ENCODE measurements at regions not wholly inside any gene's neighbourhood (a gene's known extent, or its start where the extent isn't known, plus 50 kb on each side); places are given as distances from the start of the nearest gene placed in this dataset.

- TF ChIP-seq EGR1 (IDR thresholded peaks at IDR 0.05), result no peak
- no peak for TF ChIP-seq CEBPB (IDR thresholded peaks at IDR 0.05)
- TF ChIP-seq TAF1 (IDR thresholded peaks at IDR 0.05; ENCODE audit: low read depth), result no peak
- TF ChIP-seq CREB1 (IDR thresholded peaks at IDR 0.05; ENCODE audit: low read depth), result no peak
- no peak for TF ChIP-seq REST (IDR thresholded peaks at IDR 0.05; ENCODE audit: low read depth)
- TF ChIP-seq TCF12 (IDR thresholded peaks at IDR 0.05; ENCODE audit: low read depth), result no peak
- no peak for TF ChIP-seq ZBTB7A (IDR thresholded peaks at IDR 0.05; ENCODE audit: low read depth)
- TF ChIP-seq YY1 (IDR thresholded peaks at IDR 0.05; ENCODE audit: low read depth), result no peak
- no peak for TF ChIP-seq TEAD4 (IDR thresholded peaks at IDR 0.05)
These were observed 198.4 kb downstream of the HAO1 start for GRCh38 chr20:7741866-7742265.

GRCh38 chr20:7742479-7742878 lies 197.8 kb downstream of the HAO1 start:
- TF ChIP-seq TEAD4 (IDR thresholded peaks at IDR 0.05) (no peak), ZBTB7A (IDR thresholded peaks at IDR 0.05; ENCODE audit: low read depth) (no peak), YY1 (IDR thresholded peaks at IDR 0.05; ENCODE audit: low read depth) (no peak), REST (IDR thresholded peaks at IDR 0.05; ENCODE audit: low read depth) (no peak), MAX (IDR thresholded peaks at IDR 0.05) (no peak), RAD21 (IDR thresholded peaks at IDR 0.05; ENCODE audit: low read depth) (no peak), CEBPB (IDR thresholded peaks at IDR 0.05) (no peak), TAF1 (IDR thresholded peaks at IDR 0.05; ENCODE audit: low read depth) (no peak)
- TF ChIP-seq, protein P1, sequence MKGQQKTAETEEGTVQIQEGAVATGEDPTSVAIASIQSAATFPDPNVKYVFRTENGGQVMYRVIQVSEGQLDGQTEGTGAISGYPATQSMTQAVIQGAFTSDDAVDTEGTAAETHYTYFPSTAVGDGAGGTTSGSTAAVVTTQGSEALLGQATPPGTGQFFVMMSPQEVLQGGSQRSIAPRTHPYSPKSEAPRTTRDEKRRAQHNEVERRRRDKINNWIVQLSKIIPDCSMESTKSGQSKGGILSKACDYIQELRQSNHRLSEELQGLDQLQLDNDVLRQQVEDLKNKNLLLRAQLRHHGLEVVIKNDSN (IDR thresholded peaks at IDR 0.05), result no peak

DNA sequence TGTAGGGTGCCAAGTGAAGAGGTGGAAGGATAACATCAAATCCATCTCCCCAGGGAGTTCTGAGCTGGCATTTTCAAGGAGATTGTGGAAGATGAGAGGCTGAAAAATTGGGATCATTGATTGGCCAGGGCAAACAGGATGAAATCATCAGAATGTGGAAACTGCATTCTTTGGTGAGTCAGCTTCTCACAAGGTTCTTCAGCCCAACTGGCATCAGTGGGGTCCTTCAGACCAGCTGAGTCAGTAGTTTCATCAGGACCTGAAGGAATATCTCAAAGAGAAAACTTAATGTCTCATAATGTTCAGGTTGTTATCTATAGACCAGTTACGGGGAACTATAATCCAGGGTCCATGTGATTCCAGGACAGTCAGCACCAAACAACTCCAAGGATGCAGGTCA lies 195.8 kb downstream of the HAO1 start:
- TF ChIP-seq MAX (IDR thresholded peaks at IDR 0.05) (no peak), EGR1 (IDR thresholded peaks at IDR 0.05) (no peak), REST (IDR thresholded peaks at IDR 0.05; ENCODE audit: low read depth) (no peak), TEAD4 (IDR thresholded peaks at IDR 0.05) (no peak), EP300 (IDR thresholded peaks at IDR 0.05; ENCODE audit: borderline replicate concordance) (no peak), CREB1 (IDR thresholded peaks at IDR 0.05; ENCODE audit: low read depth) (no peak), RAD21 (IDR thresholded peaks at IDR 0.05; ENCODE audit: low read depth) (no peak), NFIC (IDR thresholded peaks at IDR 0.05) (no peak), TAF1 (IDR thresholded peaks at IDR 0.05; ENCODE audit: low read depth) (no peak), FOXM1 (IDR thresholded peaks at IDR 0.05; ENCODE audit: borderline replicate concordance, low read depth) (no peak), ZBTB7A (IDR thresholded peaks at IDR 0.05; ENCODE audit: low read depth) (no peak), TCF12 (IDR thresholded peaks at IDR 0.05; ENCODE audit: low read depth) (no peak), YY1 (IDR thresholded peaks at IDR 0.05; ENCODE audit: low read depth) (no peak), CEBPB (IDR thresholded peaks at IDR 0.05) (no peak)
- TF ChIP-seq, protein P1 (IDR thresholded peaks at IDR 0.05), result no peak

- TF ChIP-seq TCF12 (IDR thresholded peaks at IDR 0.05; ENCODE audit: low read depth), result no peak
- no peak for TF ChIP-seq NFIC (IDR thresholded peaks at IDR 0.05)
- TF ChIP-seq TAF1 (IDR thresholded peaks at IDR 0.05; ENCODE audit: low read depth), result no peak
- no peak for TF ChIP-seq CREB1 (IDR thresholded peaks at IDR 0.05; ENCODE audit: low read depth)
- TF ChIP-seq YY1 (IDR thresholded peaks at IDR 0.05; ENCODE audit: low read depth), result no peak
- TF ChIP-seq TEAD4 (IDR thresholded peaks at IDR 0.05), result no peak
- no peak for TF ChIP-seq MAX (IDR thresholded peaks at IDR 0.05)
- no peak for TF ChIP-seq CEBPB (IDR thresholded peaks at IDR 0.05)
- TF ChIP-seq EGR1 (IDR thresholded peaks at IDR 0.05), result no peak
- no peak for TF ChIP-seq ZBTB7A (IDR thresholded peaks at IDR 0.05; ENCODE audit: low read depth)
- TF ChIP-seq EP300 (IDR thresholded peaks at IDR 0.05; ENCODE audit: borderline replicate concordance), result no peak
- TF ChIP-seq FOXM1 (IDR thresholded peaks at IDR 0.05; ENCODE audit: borderline replicate concordance, low read depth), result no peak
- TF ChIP-seq, protein P1 (IDR thresholded peaks at IDR 0.05), result no peak
- TF ChIP-seq REST (IDR thresholded peaks at IDR 0.05; ENCODE audit: low read depth), result no peak
These were observed 191.6 kb downstream of the HAO1 start for GRCh38 chr20:7748624-7749023.
